Left ventricle myocardium inferior (tissue), 1 donor: ENCODE measurements at regions not wholly inside any gene's neighbourhood (a gene's known extent, or its start where the extent isn't known, plus 50 kb on each side); places are given as distances from the start of the nearest gene placed in this dataset.

Source experiments
- DNase-seq: peaks from one replicate; pipeline ENCODE4 v3.0.0-alpha.2; 2020
- H3K27ac ChIP-seq: fragments of 200-600 bp; replicated peaks from 2 replicates; pipeline ENCODE4 v1.8.0; 2021
- H3K27me3 ChIP-seq: fragments of 200-600 bp; 2 replicates; pipeline ENCODE4 v1.8.0; 2021; ENCODE audit warnings: low read depth
- H3K36me3 ChIP-seq: fragments of 200-600 bp; 2 replicates; pipeline ENCODE4 v1.8.0; 2021
- H3K4me1 ChIP-seq: fragments of 200-600 bp; 2 replicates; pipeline ENCODE4 v1.8.0; 2021
- H3K4me3 ChIP-seq: fragments of 200-600 bp; 2 replicates; pipeline ENCODE4 v1.8.0; 2021; ENCODE audit warnings: mild to moderate bottlenecking, moderate library complexity
- H3K9me3 ChIP-seq: fragments of 200-600 bp; replicated peaks from 2 replicates; pipeline ENCODE4 v1.8.0; 2021
- intact Hi-C: fragments of 100-400 bp; cut with micrococcal nuclease; formaldehyde crosslinking; loops from one replicate; pipeline ENCODE4 v1.11.0; 2022
- TF ChIP-seq, protein P1 (sequence below): fragments of 200-600 bp; IDR thresholded peaks from 2 replicates; pipeline ENCODE4 v1.8.0; 2021; ENCODE audit warnings: antibody characterized with exemption, mild to moderate bottlenecking, borderline replicate concordance
- donor health status: DM: no; HTN: yes; CAD: no; lungs with severe emphysema.

DNA sequence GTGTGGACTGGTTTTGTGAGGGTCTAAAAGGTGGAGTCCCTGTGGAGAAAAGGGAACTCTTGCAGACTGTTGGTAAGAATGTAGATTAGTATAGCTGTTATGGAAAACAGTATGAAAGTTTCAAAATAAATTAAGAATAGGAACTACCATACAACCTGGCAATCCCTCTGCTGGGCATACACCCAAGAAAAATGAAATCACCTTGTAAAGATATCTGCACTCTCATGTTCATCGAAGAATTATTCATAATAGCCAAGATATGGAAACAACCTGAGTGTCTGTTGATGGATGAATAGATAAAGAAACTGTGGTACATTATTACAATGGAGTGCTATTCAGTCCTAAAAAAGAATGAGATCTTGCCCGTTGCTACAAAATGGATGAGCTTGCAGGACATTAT lies 109.6 kb downstream of the TBX19 start:
- TF ChIP-seq, protein P1, sequence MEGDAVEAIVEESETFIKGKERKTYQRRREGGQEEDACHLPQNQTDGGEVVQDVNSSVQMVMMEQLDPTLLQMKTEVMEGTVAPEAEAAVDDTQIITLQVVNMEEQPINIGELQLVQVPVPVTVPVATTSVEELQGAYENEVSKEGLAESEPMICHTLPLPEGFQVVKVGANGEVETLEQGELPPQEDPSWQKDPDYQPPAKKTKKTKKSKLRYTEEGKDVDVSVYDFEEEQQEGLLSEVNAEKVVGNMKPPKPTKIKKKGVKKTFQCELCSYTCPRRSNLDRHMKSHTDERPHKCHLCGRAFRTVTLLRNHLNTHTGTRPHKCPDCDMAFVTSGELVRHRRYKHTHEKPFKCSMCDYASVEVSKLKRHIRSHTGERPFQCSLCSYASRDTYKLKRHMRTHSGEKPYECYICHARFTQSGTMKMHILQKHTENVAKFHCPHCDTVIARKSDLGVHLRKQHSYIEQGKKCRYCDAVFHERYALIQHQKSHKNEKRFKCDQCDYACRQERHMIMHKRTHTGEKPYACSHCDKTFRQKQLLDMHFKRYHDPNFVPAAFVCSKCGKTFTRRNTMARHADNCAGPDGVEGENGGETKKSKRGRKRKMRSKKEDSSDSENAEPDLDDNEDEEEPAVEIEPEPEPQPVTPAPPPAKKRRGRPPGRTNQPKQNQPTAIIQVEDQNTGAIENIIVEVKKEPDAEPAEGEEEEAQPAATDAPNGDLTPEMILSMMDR, result no peak
- H3K4me1 ChIP-seq, result peaks cover 7% of the 10 kb centered on the region
- no peak overlapping the region for H3K27ac ChIP-seq
- DNase-seq, result no peak
- peaks cover 2% of the 10 kb centered on the region for H3K9me3 ChIP-seq
- no peaks in the 10 kb centered on the region for H3K36me3 ChIP-seq
- peaks cover 14% of the 10 kb centered on the region for H3K27me3 ChIP-seq
- no peak overlapping the region for H3K4me3 ChIP-seq
- intact Hi-C loops, result no loop called here

DNA sequence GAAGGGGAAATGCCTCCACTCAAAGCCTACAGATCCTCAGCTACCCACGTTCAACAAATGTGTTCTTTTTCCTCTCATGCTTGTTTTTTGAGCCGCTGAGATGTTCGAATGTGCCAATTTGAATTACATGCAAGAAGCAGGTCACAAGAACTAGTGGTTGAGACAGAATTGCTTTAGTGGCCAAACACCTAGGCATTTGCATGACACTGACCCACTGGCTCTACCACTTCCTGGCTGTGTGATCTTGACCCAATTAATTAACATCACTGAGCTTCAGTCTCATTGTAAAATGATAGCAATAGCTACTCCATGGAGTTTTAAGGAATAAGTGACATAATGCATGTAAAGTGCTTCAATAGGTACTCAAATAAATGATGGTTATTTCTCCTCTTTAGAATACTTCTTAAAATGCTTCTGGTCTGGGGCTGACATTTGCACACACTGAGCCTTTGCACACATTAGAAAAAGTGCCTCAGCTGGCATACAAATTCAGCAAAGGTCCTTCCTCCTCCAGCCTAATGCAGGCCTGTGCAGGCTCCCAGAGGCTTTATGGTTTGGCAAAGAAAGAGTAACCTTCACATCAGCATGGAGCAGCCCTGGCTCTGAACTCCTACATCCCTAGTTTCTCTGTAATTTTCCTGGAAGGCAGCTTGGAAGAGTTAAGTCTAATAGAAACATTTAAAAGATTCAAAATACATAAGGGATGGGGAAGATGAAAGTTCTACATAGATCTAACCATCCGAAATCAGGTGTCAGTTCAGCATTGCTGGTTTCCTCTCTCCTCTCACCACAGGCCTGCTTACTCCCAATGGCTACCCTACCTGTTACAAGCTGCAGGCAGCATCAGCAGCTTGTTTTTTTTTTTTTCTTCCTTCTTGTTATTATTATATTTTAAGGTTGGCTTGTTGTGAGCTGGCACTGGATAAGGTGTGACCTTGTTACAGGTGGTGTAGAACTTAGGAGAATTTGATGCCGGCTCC lies 107.4 kb downstream of the TBX19 start:
- intact Hi-C loops, result no loop called here
- Histone ChIP-seq H3K27ac (no peak overlapping the region), H3K4me3 (no peak overlapping the region), H3K27me3 (peaks cover 14% of the 10 kb centered on the region), H3K36me3 (no peaks in the 10 kb centered on the region), H3K4me1 (peaks cover 7% of the 10 kb centered on the region), H3K9me3 (no peaks in the 10 kb centered on the region)
- DNase-seq, result no peak
- TF ChIP-seq, protein P1, result no peak

DNA sequence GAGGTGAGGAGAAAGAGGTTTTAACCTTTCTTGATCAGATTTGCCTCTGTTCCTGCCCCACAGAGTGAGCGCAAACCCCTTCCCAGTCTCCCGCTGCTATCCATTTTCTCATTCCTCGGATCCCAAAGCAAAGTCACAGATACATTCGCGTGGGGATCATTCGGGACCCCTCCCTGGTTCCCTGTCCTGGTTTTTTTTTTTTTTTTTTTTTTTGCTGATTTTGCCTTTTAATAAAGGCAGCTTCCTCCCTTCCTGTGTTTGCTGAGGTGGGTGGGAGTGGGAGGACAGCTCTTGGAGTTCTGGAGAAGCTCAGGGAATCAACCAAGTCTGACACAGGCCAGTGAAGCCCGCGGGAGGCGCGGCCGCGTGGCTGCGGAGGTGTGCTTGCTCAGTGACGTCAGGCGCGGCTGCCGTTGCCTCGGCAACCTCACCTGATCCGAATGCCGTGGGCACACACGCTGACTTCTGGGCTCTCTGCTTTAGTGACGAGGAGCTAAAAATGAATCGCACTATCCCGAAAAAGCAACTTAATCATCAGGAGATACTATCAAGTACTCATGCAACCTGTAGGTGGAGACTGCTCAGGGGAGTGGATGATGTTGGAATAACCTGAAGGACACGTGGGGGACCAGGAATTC lies 106.4 kb downstream of the TBX19 start:
- Histone ChIP-seq H3K4me3 (peak overlapping the region; percentile 32), H3K4me1 (peaks cover 7% of the 10 kb centered on the region), H3K27ac (no peak overlapping the region), H3K27me3 (peaks cover 14% of the 10 kb centered on the region), H3K36me3 (no peaks in the 10 kb centered on the region), H3K9me3 (no peaks in the 10 kb centered on the region)
- no peak for DNase-seq
- intact Hi-C loops, result no loop called here
- TF ChIP-seq, protein P1, result no peak

DNA sequence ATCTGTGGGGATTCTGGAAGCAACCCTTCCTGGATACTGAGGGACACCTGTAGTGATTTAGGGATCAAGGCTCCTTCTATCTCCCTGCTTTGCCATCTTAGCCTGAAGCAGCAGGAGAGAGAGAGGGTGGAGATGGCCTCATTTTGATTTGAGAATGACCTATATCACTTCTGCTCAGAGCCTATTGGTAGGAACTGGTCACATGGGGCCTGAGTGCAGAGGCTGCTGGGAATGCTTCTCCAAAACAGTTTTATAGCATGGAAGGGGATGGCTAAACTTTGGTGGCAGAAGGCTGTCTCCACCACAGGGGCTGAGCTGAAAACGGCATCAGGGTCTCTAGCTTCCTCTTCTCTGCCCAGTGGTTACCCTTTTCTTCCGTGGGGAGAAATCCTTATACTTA lies 105.8 kb downstream of the TBX19 start:
- TF ChIP-seq, protein P1, result no peak
- Histone ChIP-seq H3K4me1 (peaks cover 7% of the 10 kb centered on the region), H3K27ac (no peak overlapping the region), H3K9me3 (no peaks in the 10 kb centered on the region), H3K4me3 (no peak overlapping the region), H3K27me3 (peaks cover 14% of the 10 kb centered on the region), H3K36me3 (no peaks in the 10 kb centered on the region)
- no peak for DNase-seq
- intact Hi-C loops, result no loop called here

DNA sequence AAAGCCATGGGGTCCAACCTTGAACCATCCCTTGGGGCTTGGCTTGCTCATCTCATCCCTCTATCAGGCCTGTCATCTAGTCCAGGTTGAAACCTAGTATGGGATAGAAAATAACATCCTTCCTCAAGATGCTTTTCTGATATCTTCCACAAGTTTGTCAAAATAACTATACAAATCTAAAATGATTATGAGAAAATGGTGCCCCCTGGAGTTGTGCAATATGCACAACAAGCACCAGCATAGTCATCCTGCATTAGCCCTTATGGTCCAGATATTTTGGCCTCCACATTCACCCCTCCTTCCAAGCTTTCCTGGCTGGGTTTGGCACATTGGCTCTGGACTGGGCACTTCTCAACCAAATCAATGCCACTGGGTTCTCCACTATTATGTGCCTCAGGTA lies 101.2 kb downstream of the TBX19 start:
- intact Hi-C loops, result no loop called here
- peaks cover 2% of the 10 kb centered on the region for H3K4me1 ChIP-seq
- TF ChIP-seq, protein P1, result no peak

More for the DNA sequence above, 101.2 kb downstream of the TBX19 start:
- Histone ChIP-seq H3K27me3 (peaks cover 8% of the 10 kb centered on the region), H3K9me3 (no peaks in the 10 kb centered on the region), H3K36me3 (no peaks in the 10 kb centered on the region), H3K27ac (no peak overlapping the region), H3K4me3 (no peak overlapping the region)
- no peak for DNase-seq
